GM19043 (cell line): ENCODE measurements at regions not wholly inside any gene's neighbourhood (a gene's known extent, or its start where the extent isn't known, plus 50 kb on each side); places are given as distances from the start of the nearest gene placed in this dataset.
"Not testable (repeated sequence)": the region's sequence is repeated elsewhere in the genome, so short reads cannot be mapped to it uniquely, and the experiment has no call there.

Source experiments
- ATAC-seq: cut with Tn5 transposase; IDR thresholded peaks from one replicate; pipeline ENCODE4 v1.9.1; 2021; ENCODE audit warnings: low read depth; ENCODE audit not compliant: unreplicated experiment

- no peak for ATAC-seq
Measured at GRCh38 chr6:85775883-85776282, 133.2 kb upstream of the SYNCRIP start.

DNA sequence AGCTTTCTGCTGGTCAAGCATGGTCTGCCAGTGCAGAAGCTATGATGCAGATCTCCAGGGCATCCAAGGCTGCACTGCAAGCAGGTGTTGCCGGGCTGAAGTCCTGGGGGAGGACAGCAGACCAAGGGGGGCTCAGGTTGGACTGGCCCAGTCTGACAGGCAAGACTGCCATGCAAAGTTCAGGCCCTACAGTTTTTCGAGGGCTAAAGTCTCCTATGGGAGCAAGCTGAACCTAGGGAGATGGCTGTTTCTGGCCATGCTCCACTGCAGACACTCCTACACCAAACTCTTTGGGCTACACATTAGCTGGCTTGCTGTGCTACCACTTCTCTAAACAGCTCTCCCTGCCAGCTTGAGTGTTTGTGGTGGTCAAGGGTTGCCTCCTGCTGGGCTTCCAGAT, 130.0 kb upstream of the SYNCRIP start:
- ATAC-seq, result no peak

GRCh38 chr6:85771925-85772430, 129.3 kb upstream of the SYNCRIP start:
- no peak for ATAC-seq

DNA sequence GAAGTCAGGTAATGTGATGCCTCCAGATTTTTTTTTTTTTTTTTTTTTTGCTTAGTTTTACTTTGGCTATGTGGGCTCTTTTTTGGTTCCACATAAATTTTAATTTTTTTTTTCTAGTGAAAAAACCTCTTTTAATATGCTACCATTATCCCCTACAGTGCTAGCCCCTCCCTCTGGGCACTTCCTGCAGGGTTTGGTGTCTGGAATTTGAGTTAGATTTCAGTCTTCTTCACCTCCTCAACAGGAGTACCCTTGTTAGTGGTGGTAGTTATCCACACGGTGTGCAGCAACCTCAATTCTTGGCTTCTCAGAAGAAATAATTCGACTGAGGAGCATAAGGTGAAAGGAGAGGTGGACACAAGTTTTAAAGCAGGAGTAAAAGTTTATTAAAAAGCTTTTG, 128.8 kb upstream of the SYNCRIP start:
- ATAC-seq, result no peak

DNA sequence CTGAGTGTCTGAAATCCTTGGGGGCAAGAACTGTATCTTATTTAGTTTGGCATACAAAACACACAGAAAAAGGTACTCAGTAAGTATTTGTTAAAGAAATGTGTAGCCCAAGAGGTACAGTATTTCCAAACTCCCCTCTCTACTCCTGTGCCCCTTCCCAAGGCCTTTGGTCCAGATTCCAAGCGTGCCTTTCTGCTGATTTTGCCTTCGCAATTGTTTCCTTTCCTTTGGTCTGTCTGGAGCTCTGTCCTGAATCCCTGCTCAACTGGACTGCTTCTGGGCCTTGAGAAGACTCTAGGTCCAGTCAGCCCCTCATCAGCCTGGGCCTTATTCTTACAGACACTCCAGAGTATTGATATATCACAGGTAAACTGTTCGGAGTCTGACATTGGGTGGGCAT, 122.2 kb upstream of the SYNCRIP start:
- no peak for ATAC-seq

- no peak for ATAC-seq
Measured at GRCh38 chr6:85756982-85757381, 114.3 kb upstream of the SYNCRIP start.

DNA sequence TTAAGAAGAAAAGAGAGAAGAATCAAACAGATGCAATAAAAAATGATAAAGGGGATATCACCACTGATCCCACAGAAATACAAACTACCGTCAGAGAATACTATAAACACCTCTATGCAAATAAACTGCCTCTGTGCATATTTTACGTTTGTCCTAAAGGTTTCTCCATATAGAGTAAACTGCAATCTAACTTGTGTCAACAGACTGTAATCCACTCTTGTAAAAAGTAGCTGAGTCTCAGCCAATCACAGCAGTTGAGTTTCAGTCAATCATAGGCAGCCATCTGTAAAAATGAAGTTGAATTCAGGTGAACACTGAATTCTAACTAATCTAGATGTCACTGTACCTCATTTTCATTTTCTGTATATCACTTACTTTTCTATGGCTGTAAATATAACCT, 112.2 kb upstream of the SYNCRIP start:
- no peak for ATAC-seq

- ATAC-seq, result no peak
Measured at GRCh38 chr6:85752602-85753001, 109.9 kb upstream of the SYNCRIP start.

DNA sequence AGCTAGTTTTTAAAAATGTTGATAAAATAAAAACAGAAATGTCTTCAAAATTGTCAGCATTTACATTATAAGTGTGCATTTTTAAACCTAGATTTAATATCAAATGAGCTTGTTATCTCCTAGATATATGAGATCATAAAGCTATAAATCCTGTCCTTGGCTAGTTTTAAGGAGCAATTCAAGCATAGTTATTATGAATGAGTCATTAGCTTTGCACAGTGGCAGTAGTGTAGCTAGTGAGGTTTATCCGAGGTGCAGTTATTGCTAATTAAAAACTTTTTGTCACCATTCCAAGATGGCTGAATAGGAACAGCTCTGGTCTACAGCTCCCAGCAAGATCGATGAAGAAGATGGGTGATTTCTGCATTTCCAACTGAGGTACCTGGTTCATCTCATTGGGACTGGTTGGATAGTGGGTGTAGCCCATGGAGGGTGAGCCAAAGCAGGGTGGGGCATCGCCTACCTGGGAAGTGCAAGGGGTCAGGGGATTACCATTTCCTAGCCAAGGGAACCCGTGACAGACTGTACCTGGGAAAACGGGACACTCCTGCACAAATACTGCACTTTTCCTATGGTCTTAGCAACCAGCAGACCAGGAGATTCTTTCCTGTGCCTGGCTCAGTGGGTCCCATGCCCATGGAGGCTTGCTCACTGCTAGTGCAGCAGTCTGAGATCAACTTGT, 108.8 kb upstream of the SYNCRIP start:
- ATAC-seq, result no peak

DNA sequence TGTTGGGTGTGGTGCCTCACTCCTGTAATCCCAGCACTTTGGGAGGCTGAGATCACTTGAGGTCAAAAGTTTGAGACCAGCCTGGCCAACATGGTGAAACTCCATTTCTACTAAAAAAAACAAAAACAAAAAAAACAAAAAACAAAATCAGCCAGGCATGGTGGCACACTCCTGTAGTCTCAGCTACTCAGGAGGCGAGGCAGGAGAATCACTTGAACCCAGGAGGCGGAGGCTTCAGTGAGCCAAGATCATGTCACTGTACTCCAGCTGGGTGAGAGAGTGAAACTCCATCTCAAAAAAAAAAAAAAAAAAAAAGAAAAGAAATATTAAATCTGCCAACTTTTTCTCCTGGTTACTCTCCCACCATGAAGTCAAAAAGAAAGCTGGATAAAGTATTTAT, 107.5 kb upstream of the SYNCRIP start:
- ATAC-seq, result not testable (repeated sequence)

GRCh38 chr6:85749236-85749635, 106.5 kb upstream of the SYNCRIP start:
- no peak for ATAC-seq

- ATAC-seq, result no peak
Measured at GRCh38 chr6:85747666-85748065, 105.0 kb upstream of the SYNCRIP start.

- no peak for ATAC-seq
Measured at GRCh38 chr6:85747093-85747492, 104.4 kb upstream of the SYNCRIP start.

DNA sequence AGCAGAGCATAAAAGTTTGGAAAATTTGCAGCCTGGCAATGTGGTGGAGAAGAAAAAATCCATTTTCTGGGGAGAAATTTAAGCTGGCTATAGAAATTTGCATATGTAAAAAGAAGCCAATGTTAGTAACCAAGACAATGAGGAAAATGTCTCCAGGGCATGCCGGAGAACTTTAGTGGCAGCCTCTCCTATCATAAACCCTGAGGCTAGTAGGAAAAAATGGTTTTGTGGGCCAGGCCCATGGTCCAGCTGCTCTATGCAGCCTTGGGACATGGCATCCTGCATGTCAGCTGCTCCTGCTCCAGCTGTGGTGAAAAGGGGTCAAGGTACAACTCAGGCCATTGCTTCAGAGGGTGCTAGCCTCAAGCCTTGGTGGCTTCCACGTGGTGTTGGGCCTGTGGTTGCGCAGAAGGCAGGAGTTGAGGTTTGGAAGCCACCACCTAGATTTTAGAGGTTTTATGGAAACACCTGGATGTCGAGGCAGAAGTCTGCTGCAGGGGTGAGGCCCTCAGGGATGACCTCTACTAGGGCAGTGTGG, 101.8 kb upstream of the SYNCRIP start:
- ATAC-seq, result no peak

- ATAC-seq, result no peak
Measured at GRCh38 chr6:85726206-85726605, 83.5 kb upstream of the SYNCRIP start.

- no peak for ATAC-seq
Measured at GRCh38 chr6:85715797-85716196, 73.1 kb upstream of the SYNCRIP start.

DNA sequence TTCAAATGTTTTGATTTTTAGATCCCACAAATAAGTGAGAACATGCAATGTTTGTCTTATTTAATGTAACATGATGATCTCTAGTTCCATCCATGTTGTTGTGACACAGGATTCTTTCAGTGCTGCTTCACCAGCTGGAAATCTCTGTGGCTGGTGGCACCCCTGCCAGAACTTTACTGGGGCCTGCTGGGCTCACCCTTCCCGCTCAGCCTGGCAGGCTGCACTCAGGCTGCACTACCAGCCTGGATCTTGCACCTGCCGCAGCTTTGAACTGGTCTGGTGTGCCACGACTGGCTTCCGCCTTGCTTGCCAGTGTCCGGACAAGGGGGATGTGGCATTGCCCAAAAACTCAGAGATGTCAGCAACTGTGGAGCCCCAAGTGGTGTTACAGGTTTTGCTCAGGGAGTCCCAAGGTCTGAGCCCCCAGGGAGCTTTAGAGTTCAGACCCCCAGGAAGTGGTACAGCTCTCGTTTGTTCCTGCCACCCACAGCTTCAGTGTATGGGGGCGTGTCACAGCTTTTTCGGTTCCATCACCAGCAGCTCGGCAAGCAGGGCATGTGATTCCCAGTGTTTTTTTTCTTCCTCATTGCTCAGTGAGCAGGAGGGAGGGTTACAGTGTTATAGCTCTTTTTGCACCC, 72.3 kb upstream of the SYNCRIP start:
- no peak for ATAC-seq

DNA sequence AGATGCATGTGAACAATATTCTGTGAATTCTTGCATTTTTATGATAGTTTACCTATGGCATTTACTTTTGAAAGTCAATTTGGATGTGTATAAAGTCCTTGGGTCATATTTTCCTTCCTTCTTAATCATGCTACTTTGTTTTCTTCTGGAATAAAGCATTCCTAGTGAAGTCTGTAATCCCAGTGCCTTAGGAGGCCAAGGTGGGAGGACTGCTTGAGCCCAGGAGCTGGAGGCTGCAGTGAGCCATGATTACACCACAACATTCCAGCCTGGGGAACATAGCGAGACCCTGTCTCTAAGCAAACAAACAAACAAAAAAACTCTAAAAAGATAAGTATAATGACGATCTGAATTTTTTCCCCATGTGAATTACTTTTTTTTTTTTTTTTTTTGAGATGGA, 69.7 kb upstream of the SYNCRIP start:
- ATAC-seq, result no peak

DNA sequence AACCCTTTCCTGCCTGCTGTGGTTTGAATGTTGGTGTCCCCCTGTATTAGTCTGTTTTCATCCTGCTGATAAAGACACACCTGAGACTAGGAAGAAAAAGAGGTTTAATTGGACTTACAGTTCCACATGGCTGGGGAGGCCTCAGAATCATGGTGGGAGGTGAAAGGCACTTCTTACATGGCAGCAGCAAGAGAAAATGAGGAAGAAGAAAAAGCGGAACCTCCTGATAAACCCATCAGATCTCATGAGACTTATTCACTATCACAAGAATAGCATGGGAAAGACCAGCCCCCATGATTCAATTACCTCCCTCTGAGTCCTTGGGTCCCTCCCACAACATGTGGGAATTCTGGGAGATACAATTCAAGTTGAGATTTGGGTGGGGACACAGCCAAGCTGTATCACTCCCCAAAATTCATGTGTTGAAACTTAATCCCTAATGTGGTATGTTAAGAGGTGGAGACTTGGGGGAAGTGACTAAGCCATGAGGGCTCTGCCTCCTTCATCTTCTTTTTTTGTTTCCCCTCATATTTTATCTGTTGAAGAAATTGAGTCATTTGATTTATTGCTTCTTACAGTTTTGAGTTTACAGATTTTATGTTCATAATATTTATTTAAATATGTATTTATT, 64.9 kb upstream of the SYNCRIP start:
- not testable (repeated sequence) for ATAC-seq

DNA sequence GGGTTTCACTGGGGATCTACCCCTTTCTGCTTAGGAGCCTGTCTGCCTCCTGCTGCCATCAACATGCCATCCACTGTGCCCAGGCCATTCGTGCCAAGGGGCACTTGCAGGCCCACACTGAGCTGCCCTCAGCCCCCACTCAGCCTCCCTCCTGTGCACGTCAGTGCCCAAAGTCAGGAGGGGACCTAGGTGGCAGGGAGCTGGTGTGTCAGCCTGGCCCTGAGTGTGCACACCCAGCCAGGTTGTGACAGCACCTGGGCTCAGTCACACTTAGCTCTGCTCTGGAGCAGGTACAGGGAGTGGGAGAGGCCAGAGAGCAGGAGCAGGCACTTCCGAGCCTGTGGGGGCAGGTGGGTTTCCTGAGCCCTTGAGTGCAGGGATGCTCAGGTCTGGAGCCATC, 63.6 kb upstream of the SYNCRIP start:
- ATAC-seq, result no peak

DNA sequence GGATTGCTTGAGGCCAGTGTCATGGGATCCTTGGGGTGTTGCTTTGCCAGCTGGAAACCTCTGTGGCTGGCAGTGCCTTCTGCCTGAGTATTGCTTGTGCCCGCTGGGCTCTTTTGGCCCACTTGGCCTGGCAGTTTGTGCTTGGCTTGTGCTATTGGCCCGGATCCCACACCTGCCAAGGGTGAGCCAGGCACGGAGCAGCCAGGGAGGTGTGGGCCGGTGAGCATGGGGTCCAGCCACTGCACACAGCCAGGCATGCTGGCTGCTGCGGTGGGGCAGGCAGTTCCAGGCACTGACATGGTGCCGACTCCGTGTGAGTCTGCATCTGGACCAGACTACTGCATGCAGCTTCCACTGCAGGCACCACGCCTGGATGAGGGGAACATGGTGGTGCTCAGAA, 62.5 kb upstream of the SYNCRIP start:
- ATAC-seq, result no peak

DNA sequence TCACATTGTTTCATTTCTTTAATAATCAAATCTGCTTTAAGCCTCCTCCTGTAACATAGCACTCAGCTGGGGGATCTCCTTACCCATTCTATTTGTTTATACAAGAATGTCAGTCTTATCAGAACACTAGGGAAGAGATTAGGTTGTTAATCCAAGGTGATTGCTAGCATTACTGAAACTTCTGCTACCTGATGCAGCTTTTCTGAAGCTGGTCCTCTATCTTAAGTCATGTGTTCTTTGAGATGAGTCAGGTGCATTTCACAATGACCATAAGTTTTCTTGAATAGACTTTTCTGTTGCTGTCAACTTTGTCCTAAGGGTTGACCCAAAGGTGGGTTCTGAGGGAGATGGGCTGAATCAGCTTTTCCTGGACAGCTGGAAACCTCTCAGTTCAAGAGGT, 60.7 kb upstream of the SYNCRIP start:
- ATAC-seq, result no peak
